Progenitor cell of endocrine pancreas (in vitro differentiated cells): ENCODE measurements at regions not wholly inside any gene's neighbourhood (a gene's known extent, or its start where the extent isn't known, plus 50 kb on each side); places are given as distances from the start of the nearest gene placed in this dataset.
"Not testable (repeated sequence)": the region's sequence is repeated elsewhere in the genome, so short reads cannot be mapped to it uniquely, and the experiment has no call there.

Experiments
- DNase-seq: peaks from one replicate; pipeline ENCODE4 v3.0.0; 2021; ENCODE audit warnings: low spot score; ENCODE audit not compliant: unreplicated experiment
- H3K27ac Mint-ChIP-seq: 2 replicates; pipeline ENCODE4 v1.8.0; 2021; ENCODE audit warnings: mild to moderate bottlenecking, moderate library complexity, mixed read lengths
- H3K27me3 Mint-ChIP-seq: 2 replicates; pipeline ENCODE4 v1.8.0; 2021; ENCODE audit warnings: mixed read lengths
- H3K36me3 Mint-ChIP-seq: 2 replicates; pipeline ENCODE4 v1.8.0; 2022; ENCODE audit warnings: mixed read lengths; ENCODE audit not compliant: insufficient read depth
- H3K4me1 Mint-ChIP-seq: 2 replicates; pipeline ENCODE4 v1.8.0; 2021; ENCODE audit warnings: low read depth, mixed read lengths
- H3K4me3 Mint-ChIP-seq: 2 replicates; pipeline ENCODE4 v1.8.0; 2021; ENCODE audit warnings: low read depth, mild to moderate bottlenecking, moderate library complexity, mixed read lengths
- H3K9me3 Mint-ChIP-seq: 2 replicates; pipeline ENCODE4 v1.8.0; 2021; ENCODE audit warnings: low read depth, mixed read lengths
- CTCF ChIP-seq: fragments of 200-600 bp; sonication (generic); IDR thresholded peaks from one replicate; pipeline ENCODE4 v1.5.0; 2021; ENCODE audit warnings: antibody characterized with exemption, mild to moderate bottlenecking; ENCODE audit not compliant: unreplicated experiment

DNA sequence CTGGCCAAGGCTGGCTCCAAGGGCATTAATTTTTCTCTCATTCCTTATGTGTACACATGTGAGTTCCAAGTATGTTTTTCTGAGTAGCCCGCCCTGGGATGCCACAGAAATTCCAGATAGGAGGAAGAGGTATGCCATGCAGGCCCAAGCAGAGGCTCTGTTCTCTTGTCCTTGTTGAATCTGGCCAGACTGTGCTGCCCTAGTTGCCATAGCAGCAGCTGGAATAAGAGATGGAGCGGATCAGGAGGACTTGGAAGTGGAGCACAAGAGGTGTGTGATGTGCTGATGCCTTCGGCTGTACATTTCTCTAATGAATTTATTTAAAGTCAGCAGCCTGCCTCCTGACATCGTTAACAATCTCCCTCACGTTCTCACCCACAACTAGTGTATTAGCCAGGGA lies 235.6 kb upstream of the RPS23 start:
- Mint-ChIP-seq H3K36me3 (no peaks in the 10 kb centered on the region), H3K9me3 (no peaks in the 10 kb centered on the region), H3K27ac (no peak overlapping the region), H3K27me3 (no peaks in the 10 kb centered on the region), H3K4me3 (no peak overlapping the region), H3K4me1 (peaks cover 14% of the 10 kb centered on the region)
- no peak for DNase-seq
- no peak for TF ChIP-seq CTCF

DNA sequence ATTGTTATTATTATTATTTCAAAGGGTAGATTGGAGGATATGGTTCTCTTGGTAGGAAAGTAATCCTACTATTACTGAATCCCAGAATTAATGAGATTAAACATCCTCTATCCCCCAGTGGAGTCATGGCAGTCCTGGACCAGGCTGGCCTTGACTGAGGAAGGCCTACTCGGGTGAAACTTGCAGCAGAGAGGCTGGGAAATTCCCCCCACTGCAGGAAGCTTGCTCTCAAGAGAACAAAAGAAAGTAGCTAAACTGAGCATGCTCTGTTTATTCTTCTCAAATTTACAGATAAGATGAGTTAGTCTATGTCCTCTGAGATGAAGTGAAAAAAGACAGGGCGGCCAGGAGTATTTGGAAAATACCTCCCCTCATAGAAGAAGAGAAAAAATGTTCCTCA lies 233.9 kb upstream of the RPS23 start:
- Mint-ChIP-seq H3K36me3 (no peaks in the 10 kb centered on the region), H3K27ac (no peak overlapping the region), H3K4me3 (no peak overlapping the region), H3K9me3 (peaks cover 12% of the 10 kb centered on the region), H3K4me1 (peaks cover 14% of the 10 kb centered on the region), H3K27me3 (no peaks in the 10 kb centered on the region)
- DNase-seq = no peak
- no peak for TF ChIP-seq CTCF

- H3K4me1 Mint-ChIP-seq = peaks cover 14% of the 10 kb centered on the region
These were observed 233.0 kb upstream of the RPS23 start for GRCh38 chr5:82511134-82511533.

GRCh38 chr5:82509762-82510161 lies 231.6 kb upstream of the RPS23 start:
- Mint-ChIP-seq H3K27ac (no peak overlapping the region), H3K27me3 (no peaks in the 10 kb centered on the region), H3K36me3 (no peaks in the 10 kb centered on the region), H3K9me3 (peaks cover 15% of the 10 kb centered on the region), H3K4me1 (peaks cover 13% of the 10 kb centered on the region), H3K4me3 (no peak overlapping the region)
- DNase-seq = no peak
- TF ChIP-seq CTCF = no peak

More at GRCh38 chr5:82511134-82511533, 233.0 kb upstream of the RPS23 start:
- Mint-ChIP-seq H3K4me3 (no peak overlapping the region), H3K27me3 (no peaks in the 10 kb centered on the region), H3K9me3 (peaks cover 15% of the 10 kb centered on the region), H3K27ac (no peak overlapping the region), H3K36me3 (no peaks in the 10 kb centered on the region)
- no peak for DNase-seq
- TF ChIP-seq CTCF = no peak

- not testable (repeated sequence) for DNase-seq, H3K27ac Mint-ChIP-seq, H3K4me1 Mint-ChIP-seq, H3K36me3 Mint-ChIP-seq, H3K27me3 Mint-ChIP-seq, H3K4me3 Mint-ChIP-seq
- peaks cover 15% of the 10 kb centered on the region for H3K9me3 Mint-ChIP-seq
These were observed 228.2 kb upstream of the RPS23 start for GRCh38 chr5:82506390-82506789.

DNA sequence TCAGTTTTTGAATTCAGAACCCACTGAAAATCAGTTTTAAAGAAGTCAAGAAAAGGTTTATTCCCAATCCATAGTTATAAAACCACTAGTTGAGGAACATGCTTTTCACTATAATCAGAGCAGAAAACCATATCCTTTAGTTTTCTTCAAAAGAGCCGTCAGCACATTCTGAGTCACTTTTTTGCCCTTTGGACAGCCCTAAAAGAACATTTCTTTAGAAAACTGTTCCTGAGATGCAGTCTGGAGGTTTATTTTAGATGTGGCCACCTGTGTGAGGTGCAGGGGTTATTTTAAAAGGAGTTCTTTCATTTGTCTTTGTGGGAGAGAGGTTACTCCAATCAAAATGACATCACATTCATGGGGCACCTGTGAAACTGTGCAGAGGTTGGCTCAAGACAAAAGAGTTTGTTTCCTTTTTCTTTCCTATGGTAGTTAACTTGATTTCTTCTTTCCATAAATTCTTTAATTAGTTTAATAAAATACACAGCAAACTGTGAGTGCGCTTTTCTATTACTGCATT lies 221.6 kb upstream of the RPS23 start:
- no peak for TF ChIP-seq CTCF
- Mint-ChIP-seq H3K36me3 (peaks cover 3% of the 10 kb centered on the region), H3K9me3 (peaks cover 11% of the 10 kb centered on the region), H3K27ac (no peak overlapping the region), H3K27me3 (no peaks in the 10 kb centered on the region), H3K4me1 (peaks cover 2% of the 10 kb centered on the region), H3K4me3 (no peak overlapping the region)
- no peak for DNase-seq
